Tongue (tissue), 1 donor: ENCODE measurements at regions not wholly inside any gene's neighbourhood (a gene's known extent, or its start where the extent isn't known, plus 50 kb on each side); places are given as distances from the start of the nearest gene placed in this dataset.
"Not testable (repeated sequence)": the region's sequence is repeated elsewhere in the genome, so short reads cannot be mapped to it uniquely, and the experiment has no call there.

Experiments
- DNase-seq: peaks from one replicate; pipeline ENCODE4 v3.0.0-alpha.2; 2015

GRCh38 chr5:123947797-123948196 lies 435.8 kb downstream of the CSNK1G3 start:
- no peak for DNase-seq

- DNase-seq, result no peak
Observed at GRCh38 chr5:123945548-123945947, 433.6 kb downstream of the CSNK1G3 start.

- no peak for DNase-seq
Observed at GRCh38 chr5:123943151-123943550, 431.2 kb downstream of the CSNK1G3 start.

GRCh38 chr5:123940416-123940815 lies 428.4 kb downstream of the CSNK1G3 start:
- no peak for DNase-seq

- DNase-seq, result no peak
Observed at GRCh38 chr5:123937230-123937629, 425.3 kb downstream of the CSNK1G3 start.

- no peak for DNase-seq
Observed at GRCh38 chr5:123936548-123936947, 424.6 kb downstream of the CSNK1G3 start.

- not testable (repeated sequence) for DNase-seq
Observed at GRCh38 chr5:123933812-123934211, 421.8 kb downstream of the CSNK1G3 start.

GRCh38 chr5:123929055-123929474 lies 417.1 kb downstream of the CSNK1G3 start:
- no peak for DNase-seq

GRCh38 chr5:123928401-123928800 lies 416.4 kb downstream of the CSNK1G3 start:
- DNase-seq, result no peak

GRCh38 chr5:123921193-123921592 lies 409.2 kb downstream of the CSNK1G3 start:
- DNase-seq, result no peak

GRCh38 chr5:123916345-123917121 lies 404.6 kb downstream of the CSNK1G3 start:
- peak; percentile 75 for DNase-seq

GRCh38 chr5:123914333-123914732 lies 402.4 kb downstream of the CSNK1G3 start:
- no peak for DNase-seq

GRCh38 chr5:123907349-123907748 lies 395.4 kb downstream of the CSNK1G3 start:
- no peak for DNase-seq

GRCh38 chr5:123906698-123907295 lies 394.8 kb downstream of the CSNK1G3 start:
- no peak for DNase-seq

- DNase-seq, result no peak
Observed at GRCh38 chr5:123885081-123885480, 373.1 kb downstream of the CSNK1G3 start.

GRCh38 chr5:123882965-123883345 lies 371.0 kb downstream of the CSNK1G3 start:
- DNase-seq, result no peak

GRCh38 chr5:123882319-123882964 lies 370.5 kb downstream of the CSNK1G3 start:
- DNase-seq, result no peak

- peak; percentile 24 for DNase-seq
Observed at GRCh38 chr5:123881759-123882244, 369.8 kb downstream of the CSNK1G3 start.

GRCh38 chr5:123880875-123881274 lies 368.9 kb downstream of the CSNK1G3 start:
- DNase-seq, result no peak

- DNase-seq, result no peak
Observed at GRCh38 chr5:123879071-123879470, 367.1 kb downstream of the CSNK1G3 start.

- DNase-seq, result no peak
Observed at GRCh38 chr5:123876276-123876790, 364.4 kb downstream of the CSNK1G3 start.

- DNase-seq, result peak; percentile 64
Observed at GRCh38 chr5:123875561-123876275, 363.7 kb downstream of the CSNK1G3 start.
